ENCODE measurements at regions not wholly inside any gene's neighbourhood (a gene's known extent, or its start where the extent isn't known, plus 50 kb on each side); places are given as distances from the start of the nearest gene placed in this dataset.

GRCh38 chr2:239466755-239467271 lies 66.0 kb upstream of the HDAC4 start:
- no peak for TF ChIP-seq CTCF (optimal IDR thresholded peaks at IDR 0.05 in 1 of 3, IDR thresholded peaks at IDR 0.05 in 1 of 3, conservative IDR thresholded peaks at IDR 0.05 in 1 of 3; ENCODE audit: extremely low read depth in 1 of 3, insufficient read depth in 2 of 3, low read length in 3 of 3)
- TF ChIP-seq EZH2 (IDR thresholded peaks at IDR 0.05; ENCODE audit: low read length): no peak

Data from keratinocyte (primary cell).